Central memory CD4-positive, alpha-beta T cell (primary cell): ENCODE measurements at regions not wholly inside any gene's neighbourhood (a gene's known extent, or its start where the extent isn't known, plus 50 kb on each side); places are given as distances from the start of the nearest gene placed in this dataset.
"Not testable (repeated sequence)": the region's sequence is repeated elsewhere in the genome, so short reads cannot be mapped to it uniquely, and the experiment has no call there.

Source experiments
- DNase-seq: peaks from one replicate; pipeline ENCODE4 v3.0.0; 2022

DNA sequence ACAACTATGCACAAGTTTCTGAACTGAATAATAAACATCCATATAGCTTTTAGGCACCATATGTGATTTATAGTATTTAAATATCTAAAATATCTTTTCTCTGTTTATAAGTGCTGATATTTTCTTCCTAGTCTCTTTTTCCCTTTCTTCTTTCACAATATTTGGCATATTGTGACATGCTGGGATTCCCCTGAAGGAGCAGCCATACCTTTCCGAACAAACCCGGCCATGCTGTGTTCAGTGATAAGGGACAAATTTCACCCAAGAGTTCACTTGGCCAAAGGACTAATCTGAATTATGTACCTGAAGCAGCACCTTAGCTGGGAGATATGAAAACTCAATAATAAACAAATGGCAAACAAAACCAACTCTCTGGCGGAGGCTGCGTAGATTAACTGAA is 250.8 kb downstream of the RDH14 start:
- DNase-seq, result no peak

DNA sequence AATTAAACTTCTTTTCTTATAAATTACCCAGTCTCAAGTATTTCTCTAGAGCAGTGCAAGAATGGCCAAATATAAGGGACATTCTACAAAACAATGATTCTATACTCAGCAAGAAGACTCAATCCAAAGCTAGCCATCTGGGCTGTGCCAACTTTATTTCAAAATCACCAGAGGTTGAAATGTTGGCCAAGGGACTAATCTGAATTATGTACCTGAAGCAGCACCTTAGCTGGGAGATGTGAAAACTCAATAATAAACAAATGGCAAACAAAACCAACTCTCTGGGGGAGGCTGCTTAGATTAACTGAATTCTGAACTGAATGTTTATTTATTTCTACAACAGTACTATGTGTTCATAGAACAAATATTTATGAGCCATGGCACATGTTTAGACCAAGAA is 251.3 kb downstream of the RDH14 start:
- no peak for DNase-seq

DNA sequence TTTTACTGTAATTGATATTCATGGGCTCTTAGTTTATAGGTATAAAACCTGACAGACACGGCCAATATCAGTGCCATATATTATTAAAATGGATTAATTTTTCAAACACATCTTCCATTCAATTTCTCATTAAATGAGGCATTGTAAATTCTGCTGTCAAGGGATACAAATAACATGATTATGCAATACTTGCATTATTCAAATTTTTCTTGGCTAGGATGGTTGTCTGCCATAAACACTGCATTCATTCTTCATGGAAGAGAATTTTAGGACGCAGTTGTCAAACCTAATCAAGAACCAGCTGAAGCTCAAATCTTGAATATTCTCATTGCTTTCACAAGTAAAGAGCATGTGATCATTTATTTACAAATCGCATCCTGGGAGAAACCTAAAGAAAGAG is 255.6 kb downstream of the RDH14 start:
- no peak for DNase-seq

- DNase-seq, result no peak
These were observed 258.9 kb downstream of the RDH14 start for GRCh38 chr2:18301421-18302139.

- no peak for DNase-seq
These were observed 260.8 kb downstream of the RDH14 start for GRCh38 chr2:18299423-18300212.

DNA sequence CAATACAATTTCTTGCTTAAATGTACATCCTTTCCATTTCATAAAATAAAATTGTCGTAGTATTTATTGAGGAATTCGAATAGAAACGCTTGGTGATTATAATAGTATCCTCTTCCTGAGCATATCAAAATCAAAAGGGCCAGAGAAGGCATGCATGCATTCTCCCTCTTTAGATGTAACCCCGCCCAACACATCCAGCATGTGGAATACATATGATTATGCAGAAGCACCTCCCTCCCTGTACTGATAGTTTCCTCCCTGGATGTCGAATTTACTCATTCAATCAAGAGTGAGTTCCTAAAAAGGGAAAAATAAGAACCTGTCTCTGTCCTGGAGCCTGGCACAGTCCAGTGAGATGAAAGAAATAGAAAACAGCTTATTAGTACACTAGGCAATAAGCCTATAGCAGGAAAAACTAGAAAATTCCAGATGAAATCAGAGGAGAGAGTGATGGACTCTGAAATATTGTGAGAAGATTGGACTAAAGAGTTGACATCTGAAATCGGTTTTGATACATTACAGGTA is 262.9 kb downstream of the RDH14 start:
- DNase-seq, result no peak

- no peak for DNase-seq
These were observed 270.1 kb downstream of the RDH14 start for GRCh38 chr2:18290386-18290785.

DNA sequence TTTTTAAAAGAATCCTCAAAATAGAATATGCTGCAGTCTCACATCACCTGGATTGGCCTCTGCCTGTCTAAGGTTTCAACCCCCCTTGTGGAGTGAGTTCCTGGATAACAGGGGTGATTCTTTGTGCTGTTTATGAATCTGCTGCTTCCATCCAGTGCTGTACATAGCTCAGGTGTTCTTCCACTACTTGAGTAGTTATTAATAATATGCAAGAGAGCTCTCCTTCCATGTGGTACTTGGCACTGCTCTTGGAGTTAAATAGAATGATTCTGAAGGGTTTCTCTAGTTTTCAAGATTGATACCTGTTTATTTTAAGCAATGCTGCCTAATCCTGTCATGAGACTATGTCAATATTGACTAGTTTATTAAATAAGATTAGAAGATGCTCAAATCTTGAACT is 273.6 kb downstream of the RDH14 start:
- no peak for DNase-seq

GRCh38 chr2:18284331-18284730 is 276.1 kb downstream of the RDH14 start:
- no peak for DNase-seq

- DNase-seq, result no peak
These were observed 278.4 kb downstream of the RDH14 start for GRCh38 chr2:18282026-18282425.

DNA sequence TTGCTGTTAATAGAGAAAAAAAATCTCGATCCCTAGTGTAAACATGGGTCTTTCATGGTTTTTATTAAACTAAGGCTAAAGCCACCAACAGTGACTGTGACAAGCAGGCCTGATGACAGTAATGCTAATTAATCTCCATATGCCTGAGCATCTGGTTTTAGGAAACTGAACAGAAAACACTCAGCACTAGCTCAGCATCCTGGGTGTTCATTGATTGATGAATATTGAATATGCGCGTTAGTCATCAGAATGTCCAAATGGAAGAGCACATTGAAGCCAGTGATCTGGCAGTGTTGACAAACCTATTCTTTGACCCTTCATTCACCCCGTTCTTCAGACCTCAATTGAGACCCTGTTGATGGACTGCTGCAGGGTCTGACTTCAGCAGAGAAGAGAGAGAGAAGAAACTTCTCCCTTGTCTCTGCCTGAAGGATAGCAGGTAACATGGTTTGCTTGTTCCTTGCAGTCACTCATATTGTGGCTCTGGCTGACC is 283.8 kb downstream of the RDH14 start:
- DNase-seq, result no peak

DNA sequence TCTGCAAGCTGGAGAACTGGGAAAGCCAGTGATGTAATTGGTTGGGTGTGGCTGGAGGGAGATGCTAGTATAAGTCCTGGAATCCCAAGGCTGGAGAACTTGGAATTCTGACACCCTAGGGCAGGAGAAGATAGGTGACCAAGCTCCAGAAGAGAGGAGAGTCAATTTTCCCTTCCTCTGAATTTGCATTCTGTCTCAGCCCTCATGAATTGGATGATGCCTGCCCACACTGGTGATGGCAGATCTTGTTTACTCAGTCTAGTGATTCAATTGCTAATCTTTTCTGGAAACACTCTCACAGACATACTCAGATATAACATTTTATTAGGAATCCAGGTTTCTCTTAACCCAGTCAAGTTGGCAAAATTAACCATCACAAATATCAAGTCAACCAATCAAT is 287.2 kb downstream of the RDH14 start:
- DNase-seq, result no peak

GRCh38 chr2:18272148-18272494 is 288.3 kb downstream of the RDH14 start:
- no peak for DNase-seq

- DNase-seq, result no peak
These were observed 288.9 kb downstream of the RDH14 start for GRCh38 chr2:18271370-18272147.

DNA sequence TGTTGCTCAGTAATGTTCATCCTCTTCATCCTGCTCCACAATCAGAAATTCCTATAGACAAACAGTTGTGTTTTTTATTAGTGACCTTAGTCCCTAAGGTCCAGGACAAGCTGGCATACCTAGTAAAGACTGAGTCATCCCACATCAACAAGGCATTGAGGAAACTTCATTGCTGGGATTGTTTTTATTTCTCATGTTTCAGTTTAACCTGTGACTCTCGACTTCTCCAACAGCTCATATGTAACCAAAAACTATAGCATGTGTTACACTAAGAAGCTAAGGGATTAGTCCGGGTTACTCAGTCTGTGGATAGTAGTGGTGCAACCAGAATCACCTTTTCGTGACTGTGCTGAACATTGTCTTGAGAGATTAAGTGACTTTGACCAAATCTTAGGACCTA is 292.1 kb downstream of the RDH14 start:
- no peak for DNase-seq

DNA sequence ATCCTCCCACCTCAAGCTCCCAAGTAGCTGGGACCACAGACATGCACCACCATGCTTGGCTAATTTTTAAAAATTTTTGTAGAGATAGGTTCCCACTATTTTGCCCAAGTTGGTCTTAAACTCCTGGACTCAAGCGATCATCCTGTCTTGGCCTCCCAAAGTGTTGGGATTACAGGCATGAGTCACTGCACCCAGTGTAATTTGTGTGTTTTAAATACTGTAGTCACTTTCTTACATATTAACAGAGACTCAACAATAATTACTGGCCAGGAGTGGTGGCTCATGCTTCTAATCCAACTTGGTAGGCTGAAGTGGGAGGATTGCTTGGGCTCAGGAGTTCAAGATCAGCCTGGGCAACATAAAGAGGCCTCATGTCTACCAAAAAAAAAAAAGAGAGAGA is 293.0 kb downstream of the RDH14 start:
- DNase-seq, result no peak

- DNase-seq, result not testable (repeated sequence)
These were observed 293.8 kb downstream of the RDH14 start for GRCh38 chr2:18266699-18267098.

DNA sequence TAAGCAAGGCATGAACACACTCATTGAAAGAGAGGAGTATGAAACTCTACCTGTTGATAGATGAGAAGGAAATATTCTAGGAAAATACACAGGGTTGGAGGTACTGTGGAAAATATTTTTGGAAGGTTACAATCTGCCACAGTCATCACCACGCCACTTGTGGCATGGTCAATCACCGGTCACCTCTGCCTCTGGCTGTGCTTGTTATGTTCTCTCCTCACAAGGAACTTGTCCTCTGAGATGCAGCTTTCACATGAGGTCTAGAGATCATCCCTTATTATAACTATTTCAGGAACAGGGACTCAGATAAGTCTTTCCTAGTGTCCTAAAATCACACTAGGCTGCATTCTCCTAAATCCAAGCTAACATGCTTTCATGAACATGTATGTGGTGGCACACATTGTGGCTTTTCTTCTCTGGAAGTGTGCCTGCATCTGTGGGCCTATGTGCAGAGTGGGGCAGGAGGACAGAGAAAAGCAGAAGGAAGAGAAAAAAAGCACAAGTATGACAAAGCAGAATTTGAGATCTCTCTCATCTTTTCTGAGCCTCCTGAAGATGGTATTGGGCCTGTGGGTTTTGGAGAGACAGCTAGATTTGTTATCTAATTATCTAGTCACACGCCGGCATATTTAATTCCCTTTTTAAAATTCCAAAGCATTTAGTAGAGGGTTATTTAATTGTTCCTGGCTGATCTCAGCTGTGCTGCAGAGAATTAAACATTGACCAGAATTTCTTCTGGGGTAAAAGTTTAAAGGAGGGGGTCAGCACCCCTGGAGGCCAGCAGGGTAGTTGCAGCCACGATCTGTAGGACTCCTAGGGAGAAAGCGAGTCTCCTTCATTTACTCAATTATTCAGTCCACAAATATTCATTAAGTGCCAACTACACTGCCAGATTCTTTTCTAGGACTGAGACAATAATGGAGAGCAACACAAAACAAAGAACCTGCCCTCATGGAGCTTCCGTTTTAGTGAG is 294.6 kb downstream of the RDH14 start:
- DNase-seq, result no peak

DNA sequence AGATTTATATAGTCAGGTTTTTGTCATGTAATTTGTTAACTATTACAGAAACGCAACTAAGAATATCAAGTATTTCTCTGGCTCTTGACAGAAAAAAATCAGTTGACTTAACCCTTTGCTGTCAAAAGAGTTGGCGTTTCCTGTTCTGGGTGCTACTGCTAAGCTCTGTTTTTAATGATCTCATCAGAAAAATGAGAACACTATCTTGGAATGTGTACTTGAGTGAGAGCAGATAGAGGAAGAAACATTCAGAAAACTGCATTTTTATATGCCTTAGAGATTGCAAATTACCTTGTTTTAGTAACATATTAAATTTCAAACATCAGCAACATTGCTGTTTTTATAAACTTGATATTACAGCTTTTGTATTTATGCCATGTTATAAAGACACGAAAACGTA is 297.9 kb downstream of the RDH14 start:
- DNase-seq, result no peak

DNA sequence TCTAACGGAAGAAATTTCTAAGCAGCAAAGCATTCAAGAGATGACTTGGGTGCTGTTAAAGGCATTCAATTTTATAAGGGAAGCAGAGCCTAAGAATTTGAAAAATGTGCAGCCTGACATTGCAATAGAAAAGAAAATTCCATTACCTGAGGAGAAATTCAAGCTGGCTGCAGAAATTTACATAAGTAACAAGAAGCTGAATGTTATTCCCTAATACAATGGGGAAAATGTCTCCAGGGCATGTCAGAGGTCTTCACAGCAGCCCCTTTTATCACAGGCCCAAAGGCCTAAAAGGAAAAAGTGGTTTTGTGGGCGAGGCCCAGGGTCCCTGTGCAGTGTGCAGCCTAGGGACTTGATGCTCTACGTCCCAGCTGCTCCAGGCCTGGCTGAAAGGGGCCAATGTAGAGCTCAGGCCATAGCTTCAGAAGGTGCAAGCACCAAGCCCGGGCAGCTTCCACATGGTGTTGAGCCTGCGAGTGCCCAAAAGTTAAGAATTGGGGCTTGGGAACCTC is 306.7 kb downstream of the RDH14 start:
- DNase-seq, result no peak

DNA sequence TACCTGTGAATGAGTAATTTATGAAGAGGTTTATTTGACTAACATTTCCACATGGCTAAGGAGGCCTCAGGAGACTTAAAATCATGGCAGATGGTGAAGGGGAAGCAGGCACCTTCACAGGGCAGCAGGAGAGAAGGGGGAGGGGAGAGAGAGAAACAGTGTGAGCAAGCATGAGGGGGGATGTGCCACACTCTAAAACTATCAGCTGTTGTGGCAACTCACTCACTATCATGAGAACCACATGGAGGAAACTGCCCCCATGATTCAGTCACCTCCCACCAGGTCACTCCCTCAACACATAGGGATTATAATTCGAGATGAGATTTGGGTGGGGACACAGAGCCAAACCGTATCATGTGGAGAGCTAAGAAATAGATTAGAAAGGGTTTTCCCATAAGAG is 309.0 kb downstream of the RDH14 start:
- no peak for DNase-seq
